ENCODE measurements at regions not wholly inside any gene's neighbourhood (a gene's known extent, or its start where the extent isn't known, plus 50 kb on each side); places are given as distances from the start of the nearest gene placed in this dataset.

DNA sequence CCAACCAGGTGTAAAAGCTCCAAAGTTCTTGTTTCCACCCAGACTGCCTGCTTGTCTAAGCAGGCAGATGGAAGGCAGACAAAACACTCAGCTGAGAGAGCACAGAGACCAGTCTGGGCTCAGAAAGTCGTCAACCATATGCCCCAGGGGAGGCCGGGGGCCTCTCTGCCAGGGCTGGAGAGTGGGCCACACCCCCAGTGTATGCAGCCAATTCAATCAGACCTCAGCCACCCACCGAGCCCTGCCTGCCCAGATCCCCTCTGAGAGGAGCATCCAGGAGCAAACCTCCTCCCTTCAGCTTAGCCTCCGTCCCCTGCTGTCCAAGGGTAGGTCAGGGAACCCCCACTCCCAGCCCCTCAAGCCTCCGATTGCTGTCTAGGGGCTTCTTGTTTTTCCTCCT is 196.3 kb downstream of the LSM5 start:
- H3K4me3 ChIP-seq (ENCODE audit: low read length): no peak overlapping the region
- H3K27ac ChIP-seq (ENCODE audit: low read length): no peak overlapping the region
- no peak overlapping the region for H3K9ac ChIP-seq (ENCODE audit: low read depth, low read length)
- H3K9me3 ChIP-seq (ENCODE audit: insufficient read depth, low read depth, low read length): no peaks in the 10 kb centered on the region
- peaks cover 11% of the 10 kb centered on the region; the same call in 1 of the 2 replicates for H3K4me1 ChIP-seq (ENCODE audit: insufficient read depth, low read length)
- peaks cover 29% of the 10 kb centered on the region for H3K27me3 ChIP-seq (ENCODE audit: insufficient read depth, low read length)
- no peaks in the 10 kb centered on the region for H3K36me3 ChIP-seq (ENCODE audit: insufficient read depth, low read depth, low read length)

DNA sequence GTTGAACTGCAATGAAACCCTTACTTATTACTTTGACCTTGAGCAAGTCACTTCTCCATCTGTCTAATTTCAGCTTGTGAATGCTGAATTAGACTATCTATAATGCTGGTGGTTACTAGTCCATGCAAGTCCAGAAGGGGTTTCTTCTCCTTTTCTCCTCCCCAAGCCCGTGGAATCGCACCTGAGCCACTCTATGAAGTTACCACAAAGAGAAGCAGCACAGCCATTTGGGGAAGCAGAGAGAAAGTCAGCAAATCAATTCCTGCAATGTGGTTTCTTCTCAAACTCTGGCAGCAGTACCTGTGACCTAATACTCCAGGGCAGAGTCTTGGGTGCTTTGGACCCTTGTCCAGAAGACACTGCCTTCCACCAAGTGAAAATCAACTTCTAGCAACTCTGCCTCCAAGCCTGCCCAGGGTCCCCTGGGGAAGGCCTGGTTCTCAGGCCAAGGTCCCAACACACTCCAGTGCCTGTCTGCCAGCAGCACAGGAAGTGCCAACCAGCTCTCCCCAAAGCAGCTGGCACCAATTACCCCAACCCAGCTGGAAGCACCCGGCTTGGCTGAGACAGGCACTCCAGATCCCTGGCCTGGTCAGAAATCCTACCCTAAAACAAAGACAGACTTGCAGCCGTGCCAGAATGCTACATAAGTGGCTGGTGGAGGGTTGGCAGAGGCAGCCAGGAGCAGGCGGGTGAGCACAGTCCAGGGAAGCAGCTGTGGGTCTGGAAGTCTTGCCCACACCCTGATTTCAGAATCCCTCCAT is 200.3 kb downstream of the LSM5 start:
- Histone ChIP-seq H3K9me3 (ENCODE audit: insufficient read depth, low read depth, low read length) (no peaks in the 10 kb centered on the region), H3K27me3 (ENCODE audit: insufficient read depth, low read length) (no peaks in the 10 kb centered on the region; the same call in 1 of the 2 replicates), H3K36me3 (ENCODE audit: insufficient read depth, low read depth, low read length) (no peaks in the 10 kb centered on the region), H3K27ac (ENCODE audit: low read length) (no peak overlapping the region), H3K9ac (ENCODE audit: low read depth, low read length) (no peak overlapping the region), H3K4me3 (ENCODE audit: low read length) (no peak overlapping the region), H3K4me1 (ENCODE audit: insufficient read depth, low read length) (peaks cover 8% of the 10 kb centered on the region; the same call in 1 of the 2 replicates)

DNA sequence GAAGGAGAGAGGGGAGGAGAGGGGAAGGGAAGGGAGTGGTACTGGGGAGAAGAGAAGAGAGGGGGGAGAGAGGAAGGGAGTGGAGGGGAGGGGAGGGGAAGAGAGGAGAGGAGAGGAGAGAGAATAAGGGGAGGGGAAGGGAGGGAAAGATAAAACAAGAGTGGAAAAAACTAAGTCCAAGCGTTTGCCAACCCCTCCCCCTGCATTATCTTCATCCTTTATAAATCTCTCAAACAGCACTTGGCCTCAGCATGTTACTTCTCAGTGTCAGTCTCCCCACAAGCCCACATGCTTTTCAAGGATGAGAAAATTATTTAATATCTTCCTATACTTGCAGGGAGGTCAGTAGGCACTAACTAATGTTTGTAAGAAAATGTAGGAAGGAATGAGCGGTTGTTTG is 204.5 kb downstream of the LSM5 start:
- H3K36me3 ChIP-seq (ENCODE audit: insufficient read depth, low read depth, low read length): no peaks in the 10 kb centered on the region
- no peaks in the 10 kb centered on the region for H3K27me3 ChIP-seq (ENCODE audit: insufficient read depth, low read length)
- no peaks in the 10 kb centered on the region for H3K4me1 ChIP-seq (ENCODE audit: insufficient read depth, low read length)
- H3K9ac ChIP-seq (ENCODE audit: low read depth, low read length): no peak overlapping the region
- no peaks in the 10 kb centered on the region for H3K9me3 ChIP-seq (ENCODE audit: insufficient read depth, low read depth, low read length)
- H3K4me3 ChIP-seq (ENCODE audit: low read length): no peak overlapping the region
- no peak overlapping the region for H3K27ac ChIP-seq (ENCODE audit: low read length)

DNA sequence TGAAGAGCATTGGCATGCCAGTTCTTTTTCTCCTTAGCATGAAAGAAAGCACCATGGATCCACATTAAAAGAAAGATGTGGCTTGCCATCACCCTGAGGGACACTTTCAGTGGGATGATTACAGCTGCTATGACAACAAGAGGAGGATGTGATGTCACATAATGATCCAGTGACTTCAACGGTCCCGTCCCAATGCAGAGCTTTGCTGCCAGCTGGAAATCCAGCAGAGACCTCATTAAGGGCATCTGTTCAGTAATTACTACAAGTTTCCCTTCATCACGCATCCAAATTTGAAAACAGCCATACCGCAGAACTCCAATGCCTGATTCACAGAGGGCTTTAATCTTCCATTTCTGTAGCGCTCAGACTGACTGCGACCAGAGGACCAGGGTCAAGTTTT is 206.6 kb downstream of the LSM5 start:
- no peaks in the 10 kb centered on the region for H3K27me3 ChIP-seq (ENCODE audit: insufficient read depth, low read length)

DNA sequence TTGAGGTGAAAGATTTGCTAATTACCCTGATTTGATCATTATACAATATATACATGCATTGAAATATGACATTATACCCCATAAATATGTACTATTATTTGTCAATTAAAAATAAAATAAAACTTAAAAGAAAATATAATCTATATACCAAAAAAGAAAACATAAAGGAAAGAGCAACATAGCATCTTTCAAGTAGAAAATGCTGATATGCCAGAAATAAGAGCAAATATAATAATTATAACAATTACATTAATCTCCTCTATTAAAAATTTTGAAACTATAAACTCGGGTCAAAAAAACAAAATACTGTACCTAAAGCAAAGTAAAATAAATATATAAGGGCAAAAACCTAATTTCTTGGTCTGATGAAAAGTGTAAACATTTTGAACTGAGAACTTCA is 209.3 kb upstream of the PDE1C start:
- no peaks in the 10 kb centered on the region for H3K4me1 ChIP-seq (ENCODE audit: insufficient read depth, low read length)
- H3K36me3 ChIP-seq (ENCODE audit: insufficient read depth, low read depth, low read length): no peaks in the 10 kb centered on the region
- H3K9ac ChIP-seq (ENCODE audit: low read depth, low read length): no peak overlapping the region
- H3K9me3 ChIP-seq (ENCODE audit: insufficient read depth, low read depth, low read length): no peaks in the 10 kb centered on the region
- no peaks in the 10 kb centered on the region for H3K27me3 ChIP-seq (ENCODE audit: insufficient read depth, low read length)
- H3K27ac ChIP-seq (ENCODE audit: low read length): no peak overlapping the region
- no peak overlapping the region for H3K4me3 ChIP-seq (ENCODE audit: low read length)

More for the DNA sequence above, 206.6 kb downstream of the LSM5 start:
- Histone ChIP-seq H3K9ac (ENCODE audit: low read depth, low read length) (no peak overlapping the region), H3K4me3 (ENCODE audit: low read length) (no peak overlapping the region), H3K4me1 (ENCODE audit: insufficient read depth, low read length) (no peaks in the 10 kb centered on the region), H3K9me3 (ENCODE audit: insufficient read depth, low read depth, low read length) (no peaks in the 10 kb centered on the region), H3K36me3 (ENCODE audit: insufficient read depth, low read depth, low read length) (no peaks in the 10 kb centered on the region), H3K27ac (ENCODE audit: low read length) (no peak overlapping the region)

DNA sequence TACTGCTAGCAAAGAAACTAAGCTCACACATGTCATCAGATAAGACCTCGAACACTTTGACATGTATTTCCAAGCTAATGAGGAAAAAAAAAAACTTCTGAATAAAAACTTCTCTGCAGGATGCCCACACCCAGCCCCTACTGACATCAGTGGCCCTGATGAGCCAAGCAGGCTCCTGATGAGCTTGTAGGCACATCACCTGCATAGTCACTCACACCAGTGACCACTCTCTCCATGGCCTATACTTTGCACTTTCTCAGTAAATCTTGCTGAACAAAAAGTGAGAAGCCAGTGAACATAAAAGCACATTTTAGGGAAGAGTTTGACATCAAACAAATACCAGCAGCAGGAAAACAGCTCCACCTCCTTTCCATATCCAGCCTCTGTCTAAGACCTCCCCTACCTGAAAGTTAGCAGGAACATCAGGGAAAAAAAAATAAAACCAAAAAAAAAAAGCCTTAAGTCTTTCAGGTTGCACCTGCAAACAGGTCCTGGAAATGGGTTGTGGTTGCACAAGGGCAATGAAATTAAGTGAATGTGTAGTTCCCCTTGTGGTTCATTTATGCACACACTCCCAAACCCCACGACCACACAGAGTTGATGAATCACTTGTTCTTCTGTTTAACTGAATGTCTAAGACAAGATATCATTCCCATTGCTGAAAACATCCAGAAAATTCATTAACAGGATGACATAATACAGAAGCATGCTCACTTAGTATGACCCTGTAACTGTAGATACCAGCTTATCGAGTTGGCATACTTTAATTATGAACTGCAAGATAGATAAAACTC is 205.2 kb upstream of the PDE1C start:
- H3K27me3 ChIP-seq (ENCODE audit: insufficient read depth, low read length): no peaks in the 10 kb centered on the region
- H3K27ac ChIP-seq (ENCODE audit: low read length): no peak overlapping the region
- H3K4me1 ChIP-seq (ENCODE audit: insufficient read depth, low read length): no peaks in the 10 kb centered on the region
- H3K4me3 ChIP-seq (ENCODE audit: low read length): no peak overlapping the region
- no peaks in the 10 kb centered on the region for H3K9me3 ChIP-seq (ENCODE audit: insufficient read depth, low read depth, low read length)
- H3K9ac ChIP-seq (ENCODE audit: low read depth, low read length): no peak overlapping the region
- H3K36me3 ChIP-seq (ENCODE audit: insufficient read depth, low read depth, low read length): no peaks in the 10 kb centered on the region

DNA sequence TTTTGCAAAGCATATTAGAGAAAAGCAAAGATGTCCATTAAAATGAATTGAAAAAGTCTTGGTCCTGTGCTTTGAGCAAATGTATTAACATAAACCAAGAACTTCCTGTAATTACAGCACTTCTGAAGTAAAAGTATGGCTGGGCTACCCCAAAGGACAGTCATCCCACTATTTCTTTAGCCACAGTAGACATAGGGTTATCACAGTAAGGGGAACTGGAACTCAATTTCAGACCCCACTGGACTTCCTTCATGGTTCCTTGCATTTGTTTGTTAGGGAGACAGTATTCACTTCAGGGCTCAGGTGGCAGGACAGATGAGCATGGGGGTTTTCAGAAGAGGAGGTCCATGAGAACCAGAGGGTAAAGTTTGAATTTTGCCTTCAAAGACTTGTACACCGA is 203.1 kb upstream of the PDE1C start:
- H3K27ac ChIP-seq (ENCODE audit: low read length): no peak overlapping the region
- no peaks in the 10 kb centered on the region for H3K4me1 ChIP-seq (ENCODE audit: insufficient read depth, low read length)
- no peaks in the 10 kb centered on the region for H3K27me3 ChIP-seq (ENCODE audit: insufficient read depth, low read length)
- no peaks in the 10 kb centered on the region for H3K36me3 ChIP-seq (ENCODE audit: insufficient read depth, low read depth, low read length)
- no peaks in the 10 kb centered on the region for H3K9me3 ChIP-seq (ENCODE audit: insufficient read depth, low read depth, low read length)
- H3K9ac ChIP-seq (ENCODE audit: low read depth, low read length): no peak overlapping the region
- no peak overlapping the region for H3K4me3 ChIP-seq (ENCODE audit: low read length)

DNA sequence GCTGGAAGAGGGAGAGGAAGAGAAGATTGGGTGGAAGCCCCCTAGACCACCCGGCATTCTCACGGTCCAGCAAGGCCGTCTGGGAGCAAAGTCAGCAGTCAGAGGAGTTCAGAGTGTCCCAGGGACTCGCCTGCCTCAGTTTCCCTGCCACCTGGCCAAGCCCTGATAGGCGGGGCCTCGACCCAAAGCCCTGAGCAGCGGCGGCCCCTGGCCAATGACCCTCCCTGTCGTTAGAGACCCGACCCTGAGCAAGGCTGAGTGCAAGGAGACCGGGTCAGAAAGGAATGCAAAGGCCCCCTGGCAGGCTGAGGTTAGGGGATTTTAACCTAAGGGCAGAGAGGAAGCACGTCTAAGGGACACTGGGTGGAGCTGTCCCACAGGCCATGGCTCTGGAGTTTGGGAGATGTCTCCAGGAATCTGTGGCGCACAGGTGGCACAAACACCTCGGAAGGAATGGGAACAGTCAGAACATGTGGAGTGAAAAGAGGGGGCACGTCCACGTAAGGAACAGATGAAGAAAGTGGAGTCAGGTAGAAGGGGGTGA is 196.8 kb upstream of the PDE1C start:
- no peaks in the 10 kb centered on the region for H3K4me1 ChIP-seq (ENCODE audit: insufficient read depth, low read length)
- no peaks in the 10 kb centered on the region for H3K36me3 ChIP-seq (ENCODE audit: insufficient read depth, low read depth, low read length)
- no peaks in the 10 kb centered on the region for H3K9me3 ChIP-seq (ENCODE audit: insufficient read depth, low read depth, low read length)
- H3K9ac ChIP-seq (ENCODE audit: low read depth, low read length): no peak overlapping the region
- H3K4me3 ChIP-seq (ENCODE audit: low read length): no peak overlapping the region
- no peak overlapping the region for H3K27ac ChIP-seq (ENCODE audit: low read length)
- H3K27me3 ChIP-seq (ENCODE audit: insufficient read depth, low read length): no peaks in the 10 kb centered on the region

DNA sequence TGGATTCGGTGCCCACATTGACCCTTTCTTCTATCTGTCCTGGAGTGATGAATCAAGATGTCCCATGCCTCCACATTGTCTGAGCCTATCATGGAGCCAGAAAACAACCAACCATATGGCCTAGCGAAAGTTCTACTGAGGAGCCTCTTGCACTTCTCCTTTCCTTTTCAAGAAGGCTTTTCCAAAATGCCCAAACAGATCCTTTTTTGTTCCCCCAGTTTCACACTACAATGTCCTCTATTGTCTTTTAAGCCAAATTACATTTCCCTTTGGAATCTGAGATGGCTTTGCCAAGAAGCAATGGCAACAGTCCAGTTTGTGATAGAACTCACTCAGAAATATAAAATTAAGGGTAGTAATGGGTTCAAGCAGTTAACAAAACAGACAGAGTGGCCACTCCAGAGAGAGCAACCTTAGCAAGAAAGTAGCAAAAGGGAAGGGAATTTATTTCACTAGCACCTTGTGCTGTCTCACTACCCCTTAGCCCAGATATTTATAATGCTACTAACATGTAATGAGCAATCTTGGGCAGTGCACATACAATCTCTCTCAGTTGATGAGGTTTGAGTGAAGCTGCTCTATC is 194.6 kb upstream of the PDE1C start:
- Histone ChIP-seq H3K9ac (ENCODE audit: low read depth, low read length) (no peak overlapping the region), H3K4me3 (ENCODE audit: low read length) (no peak overlapping the region), H3K9me3 (ENCODE audit: insufficient read depth, low read depth, low read length) (no peaks in the 10 kb centered on the region), H3K27me3 (ENCODE audit: insufficient read depth, low read length) (no peaks in the 10 kb centered on the region), H3K27ac (ENCODE audit: low read length) (no peak overlapping the region), H3K4me1 (ENCODE audit: insufficient read depth, low read length) (no peaks in the 10 kb centered on the region), H3K36me3 (ENCODE audit: insufficient read depth, low read depth, low read length) (no peaks in the 10 kb centered on the region)

DNA sequence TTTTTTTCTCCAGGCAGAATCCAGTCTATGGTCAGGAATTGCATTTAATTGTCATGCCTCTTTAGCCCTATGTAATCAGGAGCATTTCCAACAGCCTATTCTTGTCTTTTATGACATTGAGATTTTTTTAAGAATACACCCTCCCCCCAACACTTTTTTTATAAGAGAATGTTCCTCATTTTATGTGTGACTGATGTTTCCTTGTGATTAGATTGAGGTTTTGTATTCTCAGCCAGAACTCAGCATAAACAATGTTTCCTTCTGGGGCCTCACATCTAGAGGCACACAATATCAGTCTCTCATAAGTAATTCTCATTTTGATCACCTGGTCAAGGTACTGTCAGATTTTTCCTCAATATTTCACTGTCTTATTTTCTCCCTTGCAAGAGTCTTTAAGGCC is 193.4 kb upstream of the PDE1C start:
- Histone ChIP-seq H3K4me1 (ENCODE audit: insufficient read depth, low read length) (0 out of 2 replicates have a peak, but pooled peaks cover 2% of the 10 kb centered on the region), H3K27ac (ENCODE audit: low read length) (no peak overlapping the region), H3K36me3 (ENCODE audit: insufficient read depth, low read depth, low read length) (no peaks in the 10 kb centered on the region), H3K9ac (ENCODE audit: low read depth, low read length) (no peak overlapping the region), H3K4me3 (ENCODE audit: low read length) (no peak overlapping the region), H3K9me3 (ENCODE audit: insufficient read depth, low read depth, low read length) (no peaks in the 10 kb centered on the region), H3K27me3 (ENCODE audit: insufficient read depth, low read length) (no peaks in the 10 kb centered on the region)

DNA sequence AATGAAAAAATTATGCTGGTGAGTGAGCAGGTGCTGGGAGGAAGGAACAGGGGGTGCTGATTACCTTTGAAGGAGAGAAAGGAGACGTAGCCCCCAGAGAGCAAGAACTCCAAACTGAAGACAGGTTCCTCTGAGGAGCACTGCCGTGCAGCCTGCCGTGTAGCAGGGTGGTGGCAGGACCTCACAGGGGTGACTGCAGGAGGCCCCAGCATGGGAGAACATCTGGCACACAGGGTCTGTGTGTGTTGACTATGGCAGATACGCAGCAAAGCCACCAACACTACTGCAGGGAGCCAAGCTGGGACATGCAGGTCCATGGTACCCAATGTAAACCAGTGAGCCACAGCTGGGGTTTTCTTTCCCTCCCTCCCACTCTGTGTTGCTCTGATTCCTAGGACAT is 192.1 kb upstream of the PDE1C start:
- no peak overlapping the region for H3K4me3 ChIP-seq (ENCODE audit: low read length)
- H3K27me3 ChIP-seq (ENCODE audit: insufficient read depth, low read length): no peaks in the 10 kb centered on the region
- H3K4me1 ChIP-seq (ENCODE audit: insufficient read depth, low read length): 0 out of 2 replicates have a peak, but pooled peaks cover 6% of the 10 kb centered on the region
- no peak overlapping the region for H3K27ac ChIP-seq (ENCODE audit: low read length)
- H3K9ac ChIP-seq (ENCODE audit: low read depth, low read length): no peak overlapping the region
- H3K36me3 ChIP-seq (ENCODE audit: insufficient read depth, low read depth, low read length): no peaks in the 10 kb centered on the region
- no peaks in the 10 kb centered on the region for H3K9me3 ChIP-seq (ENCODE audit: insufficient read depth, low read depth, low read length)

Data from iPS-20b (cell line).